Spleen (tissue), 7 donors: ENCODE measurements at regions not wholly inside any gene's neighbourhood (a gene's known extent, or its start where the extent isn't known, plus 50 kb on each side); places are given as distances from the start of the nearest gene placed in this dataset.
"Not testable (repeated sequence)": the region's sequence is repeated elsewhere in the genome, so short reads cannot be mapped to it uniquely, and the experiment has no call there.

Experiments
- POLR2A ChIP-seq, 3 donors: fragments of 450-650 bp; IDR thresholded peaks; one replicate each; pipeline ENCODE4 v1.5.1; 2017; ENCODE audit warnings: antibody characterized with exemption in 3 of 3, mild to moderate bottlenecking in 1 of 3
- TF ChIP-seq, protein P1 (sequence below), 11 experiments: fragments of 200-600 bp in 7 of 11; fragments of 450-650 bp in 4 of 11; sonication (generic) in 4 of 11; IDR thresholded peaks in 8 of 11; conservative IDR thresholded peaks in 3 of 11; 1 replicate in 7 of 11; 2 replicates in 4 of 11; pipeline versions ENCODE4 v1.4.0 to v1.8.0; 2016 to 2021; ENCODE audit warnings: antibody characterized with exemption in 11 of 11, inconsistent platforms in 4 of 11, mild to moderate bottlenecking in 1 of 11
- donor health status: DM: no; HTN: no; CAD: no; lungs with moderate emphysema.
- donor health status: DM: no; HTN: no; CAD: no.
- donor health status: DM: no; HTN: no; CAD: no.

DNA sequence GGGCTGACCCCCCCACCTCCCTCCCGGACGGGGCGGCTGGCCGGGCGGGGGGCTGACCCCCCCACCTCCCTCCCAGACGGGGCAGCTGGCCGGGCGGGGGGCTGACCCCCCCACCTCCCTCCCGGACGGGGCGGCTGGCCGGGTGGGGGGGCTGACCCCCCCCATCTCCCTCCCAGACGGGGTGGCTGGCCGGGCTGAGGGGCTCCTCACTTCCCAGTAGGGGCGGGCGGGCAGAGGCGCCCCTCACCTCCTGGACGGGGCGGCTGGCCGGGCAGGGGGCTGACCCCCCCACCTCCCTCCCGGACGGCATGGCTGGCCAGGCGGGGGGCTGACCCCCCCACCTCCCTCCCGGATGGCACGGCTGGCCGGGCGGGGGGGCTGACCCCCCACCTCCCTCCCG is 115.7 kb downstream of the MIAT start:
- TF ChIP-seq, protein P1, sequence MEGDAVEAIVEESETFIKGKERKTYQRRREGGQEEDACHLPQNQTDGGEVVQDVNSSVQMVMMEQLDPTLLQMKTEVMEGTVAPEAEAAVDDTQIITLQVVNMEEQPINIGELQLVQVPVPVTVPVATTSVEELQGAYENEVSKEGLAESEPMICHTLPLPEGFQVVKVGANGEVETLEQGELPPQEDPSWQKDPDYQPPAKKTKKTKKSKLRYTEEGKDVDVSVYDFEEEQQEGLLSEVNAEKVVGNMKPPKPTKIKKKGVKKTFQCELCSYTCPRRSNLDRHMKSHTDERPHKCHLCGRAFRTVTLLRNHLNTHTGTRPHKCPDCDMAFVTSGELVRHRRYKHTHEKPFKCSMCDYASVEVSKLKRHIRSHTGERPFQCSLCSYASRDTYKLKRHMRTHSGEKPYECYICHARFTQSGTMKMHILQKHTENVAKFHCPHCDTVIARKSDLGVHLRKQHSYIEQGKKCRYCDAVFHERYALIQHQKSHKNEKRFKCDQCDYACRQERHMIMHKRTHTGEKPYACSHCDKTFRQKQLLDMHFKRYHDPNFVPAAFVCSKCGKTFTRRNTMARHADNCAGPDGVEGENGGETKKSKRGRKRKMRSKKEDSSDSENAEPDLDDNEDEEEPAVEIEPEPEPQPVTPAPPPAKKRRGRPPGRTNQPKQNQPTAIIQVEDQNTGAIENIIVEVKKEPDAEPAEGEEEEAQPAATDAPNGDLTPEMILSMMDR (IDR thresholded peaks at IDR 0.05 in 8 of 11, conservative IDR thresholded peaks at IDR 0.05 in 3 of 11): not testable (repeated sequence)
- TF ChIP-seq POLR2A (IDR thresholded peaks at IDR 0.05): not testable (repeated sequence)
